ENCODE measurements at regions not wholly inside any gene's neighbourhood (a gene's known extent, or its start where the extent isn't known, plus 50 kb on each side); places are given as distances from the start of the nearest gene placed in this dataset.
A peak's percentile ranks its signal among the peaks of the same experiment; 100 is the strongest.

DNA sequence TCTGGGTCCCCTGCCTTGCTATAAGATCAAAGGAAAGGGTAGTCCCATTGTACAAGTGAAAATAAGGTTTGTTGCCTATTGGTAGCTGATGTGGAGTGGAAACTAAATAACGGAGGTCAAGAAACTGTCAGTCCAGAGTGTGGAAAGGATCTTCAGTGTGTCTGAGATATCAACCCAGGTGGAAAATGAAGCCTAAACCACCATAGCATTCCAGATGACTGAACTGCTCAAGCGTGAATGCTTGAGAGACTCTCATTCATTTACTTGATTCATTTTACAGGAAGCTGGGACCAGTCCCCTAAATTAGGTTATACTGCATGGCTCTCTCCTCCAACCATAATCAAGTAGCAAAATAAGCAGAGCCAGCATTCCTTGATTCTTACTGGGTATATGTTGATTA is 116.0 kb upstream of the SLC28A3 start:
- no peak for DNase-seq

GRCh38 chr9:84460695-84461094 is 120.1 kb upstream of the SLC28A3 start:
- no peak for DNase-seq

DNA sequence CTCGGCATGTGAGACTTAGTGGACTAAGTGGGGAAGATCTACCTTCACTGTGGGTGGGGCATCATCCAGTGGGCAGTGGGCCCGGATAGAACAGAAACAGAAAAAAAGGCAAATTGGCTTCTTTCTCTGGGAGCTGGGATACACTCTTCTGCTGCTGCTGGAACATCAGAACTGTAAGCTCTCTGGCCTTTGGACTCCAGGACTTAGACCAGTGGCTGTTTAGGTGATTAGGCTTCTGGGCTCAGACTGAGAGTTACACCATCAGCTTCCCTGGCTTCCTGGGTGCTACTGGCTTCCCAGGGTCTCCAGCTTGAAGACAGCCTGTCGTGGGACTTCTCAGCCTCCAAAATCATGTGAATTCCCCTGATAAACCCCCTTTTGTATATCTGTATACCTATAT is 122.7 kb upstream of the SLC28A3 start:
- DNase-seq = no peak

- DNase-seq = no peak
Measured at GRCh38 chr9:84466580-84467285, 126.2 kb upstream of the SLC28A3 start.

- DNase-seq = no peak
Measured at GRCh38 chr9:84471816-84472215, 131.3 kb upstream of the SLC28A3 start.

GRCh38 chr9:84478996-84479395 is 138.4 kb upstream of the SLC28A3 start:
- DNase-seq = no peak

DNA sequence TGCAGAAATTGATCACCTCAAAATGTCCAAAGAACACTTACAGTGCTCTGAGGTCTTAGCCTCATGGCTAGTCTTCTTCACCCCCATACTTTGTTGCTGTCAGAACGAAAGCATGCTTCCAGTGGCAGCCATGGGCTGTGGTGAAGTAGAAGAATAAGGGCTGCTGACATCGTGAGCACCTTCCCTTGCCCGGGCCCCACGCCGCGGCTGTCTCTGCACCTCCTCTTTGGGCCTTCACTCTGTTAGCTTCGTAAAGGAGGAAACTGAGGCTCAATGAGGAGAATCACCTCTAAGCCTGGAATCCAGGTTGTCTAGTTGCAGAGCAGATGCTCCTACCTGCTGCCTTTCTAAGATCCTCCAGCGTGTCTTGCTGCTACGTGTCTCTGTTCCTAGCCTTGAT is 139.5 kb upstream of the SLC28A3 start:
- DNase-seq = no peak

- no peak for DNase-seq
Measured at GRCh38 chr9:84481231-84481630, 140.7 kb upstream of the SLC28A3 start.

DNA sequence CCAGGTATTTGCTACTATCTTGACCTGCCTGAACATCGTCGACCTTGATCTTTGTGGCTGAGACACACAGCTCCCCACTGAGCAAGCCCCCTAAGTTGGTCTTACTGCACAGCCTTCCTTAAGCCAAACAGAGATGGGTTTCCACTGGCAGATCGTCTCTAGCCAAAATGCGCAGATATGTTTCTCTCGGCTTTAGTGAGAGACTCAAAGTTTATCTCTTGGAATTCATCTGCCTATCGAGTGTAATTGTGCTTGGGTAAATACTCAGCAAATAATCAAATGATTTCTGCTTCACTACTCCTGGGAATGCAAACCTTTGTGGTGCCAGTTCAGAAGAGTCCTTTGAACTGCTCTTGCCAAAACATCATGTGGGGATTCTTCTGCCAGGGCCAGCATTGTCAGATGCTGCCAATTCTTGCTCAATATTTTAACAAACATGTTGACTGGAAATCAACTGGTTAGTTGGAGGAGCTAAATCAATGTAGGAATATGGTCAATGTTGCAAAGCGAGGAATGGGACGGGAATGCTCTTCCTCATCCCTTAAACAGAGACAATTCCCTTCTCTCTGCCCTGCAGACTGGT is 141.2 kb upstream of the SLC28A3 start:
- no peak for DNase-seq

- DNase-seq = no peak
Measured at GRCh38 chr9:84482607-84483006, 142.0 kb upstream of the SLC28A3 start.

DNA sequence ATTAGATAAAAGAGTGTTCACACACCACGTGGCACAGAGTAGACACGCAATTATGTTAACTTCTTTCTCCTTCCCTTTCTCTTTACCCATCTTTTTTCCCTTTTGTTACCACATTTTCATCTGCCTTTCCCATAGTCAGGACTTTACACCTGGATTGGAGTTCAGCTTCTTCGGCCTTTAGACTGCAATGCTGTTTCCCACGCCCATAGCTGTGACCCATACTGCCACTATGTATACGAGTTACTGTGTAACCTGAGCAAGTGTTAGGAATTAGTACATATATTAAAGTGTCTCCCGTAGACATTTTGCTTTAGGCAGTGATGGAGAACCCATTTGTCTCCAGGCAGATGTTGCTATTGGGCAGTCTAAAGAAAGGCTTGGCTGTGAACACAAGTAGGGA is 143.6 kb upstream of the SLC28A3 start:
- DNase-seq = no peak

- DNase-seq = no peak
Measured at GRCh38 chr9:84485539-84485938, 145.0 kb upstream of the SLC28A3 start.

GRCh38 chr9:84486663-84487062 is 146.1 kb upstream of the SLC28A3 start:
- no peak for DNase-seq

DNA sequence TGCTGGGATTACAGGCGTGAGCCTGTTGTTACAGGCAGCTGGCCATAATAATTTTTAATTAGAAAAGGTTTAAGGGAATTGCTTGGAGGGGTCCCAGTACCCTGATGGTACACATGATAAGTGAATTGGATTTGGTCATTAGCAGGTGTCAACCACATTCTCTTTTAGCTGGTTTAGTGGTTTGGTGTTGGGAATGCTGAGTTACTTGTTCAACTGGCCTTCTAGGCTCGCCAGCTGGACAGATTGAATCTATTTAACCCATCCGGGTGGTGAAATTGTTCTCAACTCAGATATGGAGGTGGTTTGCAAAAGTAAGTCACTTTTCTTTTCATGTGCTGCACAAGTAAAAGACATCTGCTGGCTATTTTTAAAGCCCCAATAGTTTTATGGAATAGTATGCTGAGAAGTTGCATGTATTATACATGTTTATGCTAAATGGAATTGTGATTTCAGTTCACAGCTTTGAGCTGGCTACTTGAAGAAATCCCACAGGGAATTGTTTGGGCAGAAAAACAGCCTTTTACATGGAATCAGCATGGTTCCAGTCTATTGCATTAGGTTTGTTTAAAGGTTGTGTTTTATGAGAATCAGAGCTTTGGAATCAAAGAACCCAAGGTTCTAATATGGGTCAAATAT is 149.8 kb upstream of the SLC28A3 start:
- DNase-seq = no peak

DNA sequence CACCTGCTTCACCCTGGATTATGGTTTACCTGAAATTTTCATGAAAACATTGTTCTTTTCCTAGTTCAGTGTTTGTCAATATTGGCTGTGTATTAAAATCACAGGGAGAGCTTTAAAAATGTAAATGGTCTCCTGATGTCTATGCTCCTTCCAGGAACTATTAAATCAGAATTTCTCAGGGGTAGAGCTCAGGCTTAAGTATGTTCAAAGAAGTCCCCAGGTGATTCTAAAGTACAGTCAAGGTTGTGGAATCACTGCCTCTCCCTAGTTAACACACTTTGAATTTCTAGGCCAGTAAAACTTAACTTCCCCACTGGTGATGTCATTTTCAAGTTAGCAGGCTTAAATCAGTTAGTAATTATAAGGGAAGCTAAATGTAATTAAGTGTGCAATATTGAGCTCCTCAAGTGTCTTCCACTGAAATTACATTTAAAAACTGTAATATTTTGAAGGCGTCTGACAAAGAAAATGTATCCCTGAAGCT is 150.3 kb upstream of the SLC28A3 start:
- DNase-seq = no peak

GRCh38 chr9:84492366-84493159 is 152.0 kb upstream of the SLC28A3 start:
- no peak for DNase-seq

DNA sequence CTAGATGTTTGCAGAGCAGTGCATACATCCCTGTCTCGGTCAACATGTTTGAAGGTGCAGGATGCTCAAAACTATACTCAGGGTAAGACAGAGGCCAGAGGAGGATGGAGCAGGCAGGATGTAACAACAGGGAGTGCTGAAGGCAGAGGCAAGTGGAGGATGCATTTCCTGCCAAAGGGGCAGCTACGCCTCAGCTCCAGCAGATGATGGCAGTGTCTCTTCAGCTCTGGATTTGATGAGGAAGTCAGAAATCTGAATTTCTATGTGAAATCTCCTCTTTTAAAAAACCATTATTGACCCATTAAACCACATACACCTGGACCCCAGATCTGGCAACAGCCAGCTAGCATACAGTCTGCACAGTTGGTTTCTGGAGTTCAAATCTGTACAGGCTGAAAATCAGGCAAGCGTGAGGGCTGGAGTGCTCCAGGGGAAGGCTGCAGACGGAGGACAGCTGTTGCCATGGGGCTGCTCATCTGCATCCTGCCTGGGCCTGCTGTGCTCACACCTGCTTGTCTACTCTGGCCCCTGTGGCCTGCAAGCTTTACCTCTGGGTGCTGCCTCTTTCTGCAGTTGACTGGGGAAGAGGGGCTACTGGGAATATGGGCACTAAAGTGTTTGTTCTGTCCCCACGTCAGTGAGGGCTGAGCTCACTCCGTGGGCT is 152.9 kb upstream of the SLC28A3 start:
- DNase-seq = peak; percentile 32

DNA sequence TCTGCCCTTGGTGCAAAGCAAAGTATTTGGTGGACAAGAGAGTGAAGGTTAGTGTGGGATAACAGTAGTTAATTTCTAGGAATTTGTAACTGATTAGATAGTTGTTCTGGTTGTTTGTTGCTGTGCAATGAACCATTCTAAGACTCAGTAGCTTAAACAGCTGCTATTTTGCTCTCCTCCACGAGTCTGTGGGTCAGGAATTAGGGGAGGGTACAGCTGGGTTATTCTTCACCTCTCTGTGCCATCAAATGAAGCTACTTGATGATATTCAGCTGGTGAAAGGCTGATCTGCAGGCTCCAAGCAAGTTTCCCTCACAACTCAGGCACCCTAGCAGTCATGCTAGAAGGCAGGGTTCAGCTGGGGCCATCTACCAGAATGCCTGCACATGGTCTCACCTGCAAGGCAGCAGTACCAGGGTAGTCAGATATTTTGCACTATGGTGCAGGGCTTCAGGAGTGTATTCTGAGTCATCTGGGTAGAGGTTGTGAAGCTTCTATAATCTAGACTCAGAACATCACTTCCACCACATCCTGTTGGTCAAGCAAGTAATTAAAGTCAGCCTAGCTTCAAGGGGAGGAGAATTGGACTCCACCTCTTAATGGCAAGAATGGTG is 159.5 kb upstream of the SLC28A3 start:
- DNase-seq = no peak

DNA sequence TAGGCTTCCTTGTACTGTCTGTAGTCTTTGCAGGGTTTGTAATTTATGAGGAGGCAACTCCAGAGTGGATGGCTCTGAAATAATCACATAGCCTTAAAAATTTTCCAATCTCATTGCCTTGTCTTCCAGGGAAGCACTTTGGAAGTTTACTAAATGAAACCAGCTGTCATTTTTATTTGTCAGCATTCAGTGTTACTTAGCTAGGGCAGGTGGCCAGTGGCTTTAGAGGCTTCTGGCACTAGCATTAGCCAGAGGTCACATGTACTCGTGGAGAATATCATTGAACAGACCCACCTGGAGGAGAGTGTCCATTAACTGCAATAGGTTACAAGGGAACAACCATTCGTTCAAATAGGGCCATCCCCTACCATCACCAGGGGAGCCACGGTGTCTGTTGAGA is 160.3 kb upstream of the SLC28A3 start:
- DNase-seq = no peak

DNA sequence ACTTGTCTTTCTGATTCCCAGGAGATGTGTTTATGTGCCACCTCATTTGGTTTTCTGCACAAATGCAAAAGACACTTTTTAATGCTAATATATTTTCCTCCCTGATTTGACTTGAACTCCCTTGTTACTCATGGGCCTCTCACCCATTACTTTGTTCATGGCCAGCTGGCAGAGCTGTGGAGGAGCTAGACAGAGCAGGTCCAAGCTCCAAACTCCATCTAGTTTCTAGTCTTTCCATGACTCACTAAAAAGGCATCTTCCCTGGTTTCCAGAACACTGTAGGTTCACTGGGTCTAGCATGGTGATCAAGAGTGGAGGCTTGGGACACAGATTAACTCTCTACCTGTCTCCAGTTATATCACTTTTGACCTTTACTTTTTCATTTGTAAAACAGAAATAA is 161.0 kb upstream of the SLC28A3 start:
- DNase-seq = no peak

DNA sequence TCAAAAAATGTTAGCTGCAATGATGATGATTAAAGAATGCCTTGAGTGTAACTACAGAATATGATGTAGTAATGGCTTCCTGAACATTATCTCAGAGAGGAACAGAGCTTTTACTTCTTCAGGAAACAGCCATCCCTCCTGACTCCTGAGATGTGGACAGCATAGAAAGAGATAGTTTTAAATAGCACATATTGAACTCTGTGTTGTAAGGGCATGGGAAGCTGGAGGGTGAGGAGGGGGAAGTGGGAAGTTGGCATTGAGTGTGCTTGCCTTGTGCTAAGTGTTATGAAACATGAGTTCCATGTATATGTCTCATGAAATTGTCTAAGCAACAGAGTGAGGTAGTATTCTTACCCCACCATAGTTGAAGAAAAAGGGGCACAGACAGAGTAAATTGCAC is 161.5 kb upstream of the SLC28A3 start:
- DNase-seq = no peak

DNA sequence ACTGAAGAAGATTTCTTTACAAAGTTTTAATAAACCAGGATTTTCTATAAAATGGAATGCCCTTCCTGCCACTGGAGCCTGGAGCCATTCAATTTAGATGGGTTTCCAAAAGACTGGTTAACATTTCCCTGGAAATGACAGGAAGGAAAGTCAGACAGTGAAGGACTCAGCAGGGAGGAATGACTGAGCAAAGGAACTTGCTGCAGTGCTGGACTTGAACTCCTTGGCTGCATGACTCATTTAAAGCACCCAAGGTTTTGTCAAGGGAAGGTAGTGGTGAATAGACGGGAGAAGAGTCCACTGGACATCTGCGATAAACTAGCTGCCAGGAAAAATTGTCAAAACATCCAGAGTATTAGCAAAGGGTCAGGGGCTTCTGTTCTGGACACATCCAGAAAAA is 163.8 kb upstream of the SLC28A3 start:
- DNase-seq = no peak

GRCh38 chr9:84511651-84512050 is 157.9 kb upstream of the NTRK2 start:
- no peak for DNase-seq

All from NCI-H524 treated with DMSO at 0.1 percent for 48 hours (cell line).